ACC112 (cell line): ENCODE measurements at regions not wholly inside any gene's neighbourhood (a gene's known extent, or its start where the extent isn't known, plus 50 kb on each side); places are given as distances from the start of the nearest gene placed in this dataset.
"Not testable (repeated sequence)": the region's sequence is repeated elsewhere in the genome, so short reads cannot be mapped to it uniquely, and the experiment has no call there.

Experiments used
- H2AFZ ChIP-seq: fragments of 200-600 bp; sonication (generic); one replicate; pipeline ENCODE4 v1.6.0; 2017; ENCODE audit warnings: antibody characterized with exemption, low read length; ENCODE audit not compliant: unreplicated experiment
- H3K27ac ChIP-seq: fragments of 200-600 bp; sonication (generic); 2 replicates; pipeline ENCODE4 v1.5.1; 2014; ENCODE audit warnings: low read depth, mild to moderate bottlenecking, antibody characterized with exemption, low read length, moderate library complexity
- H3K27me3 ChIP-seq: fragments of 200-600 bp; sonication (generic); 2 replicates; pipeline ENCODE4 v1.6.1; 2014; ENCODE audit warnings: mild to moderate bottlenecking, antibody characterized with exemption, low read length, moderate library complexity, mixed read lengths; ENCODE audit not compliant: insufficient read depth
- H3K36me3 ChIP-seq: fragments of 200-600 bp; sonication (generic); 2 replicates; pipeline ENCODE4 v1.6.1; 2016; ENCODE audit warnings: mild to moderate bottlenecking, antibody characterized with exemption, low read length, moderate library complexity, mixed read lengths; ENCODE audit not compliant: insufficient read depth
- H3K4me1 ChIP-seq: fragments of 200-600 bp; sonication (generic); one replicate; pipeline ENCODE4 v1.6.1; 2016; ENCODE audit warnings: low read length, mixed read lengths; ENCODE audit not compliant: insufficient read depth, unreplicated experiment, control insufficient read depth
- H3K4me3 ChIP-seq: fragments of 200-600 bp; sonication (generic); 2 replicates; pipeline ENCODE4 v1.5.1; 2014; ENCODE audit warnings: mild to moderate bottlenecking, low read depth, low read length
- H3K79me2 ChIP-seq: fragments of 200-600 bp; sonication (generic); one replicate; pipeline ENCODE4 v1.6.0; 2016; ENCODE audit warnings: low read length; ENCODE audit not compliant: control insufficient read depth, unreplicated experiment, insufficient read depth

- H3K4me3 ChIP-seq = no peak overlapping the region
- no peaks in the 10 kb centered on the region for H3K79me2 ChIP-seq
- no peaks in the 10 kb centered on the region for H3K4me1 ChIP-seq
- no peak overlapping the region for H2AFZ ChIP-seq
- no peak overlapping the region for H3K27ac ChIP-seq
- H3K36me3 ChIP-seq = no peaks in the 10 kb centered on the region
- peaks cover 9% of the 10 kb centered on the region; the same call in 1 of the 2 replicates for H3K27me3 ChIP-seq
These were observed 159.7 kb upstream of the ZNF337 start for GRCh38 chr20:25856256-25856884.

- not testable (repeated sequence) for H3K36me3 ChIP-seq, H3K27me3 ChIP-seq, H3K27ac ChIP-seq, H3K4me1 ChIP-seq, H2AFZ ChIP-seq, H3K4me3 ChIP-seq, H3K79me2 ChIP-seq
These were observed 159.0 kb upstream of the ZNF337 start for GRCh38 chr20:25855451-25856156.

- not testable (repeated sequence) for H3K27ac ChIP-seq, H3K79me2 ChIP-seq, H3K4me1 ChIP-seq, H2AFZ ChIP-seq, H3K36me3 ChIP-seq, H3K27me3 ChIP-seq
- H3K4me3 ChIP-seq = peak overlapping the region; percentile 85
These were observed 158.0 kb upstream of the ZNF337 start for GRCh38 chr20:25854666-25855065.

GRCh38 chr20:25853718-25854388 lies 157.2 kb upstream of the ZNF337 start:
- H3K27me3 ChIP-seq, H3K4me1 ChIP-seq, H3K36me3 ChIP-seq, H3K79me2 ChIP-seq: not testable (repeated sequence)
- H3K27ac ChIP-seq = peak overlapping the region; percentile 34; the same call in 1 of the 2 replicates
- H2AFZ ChIP-seq = peak overlapping the region; percentile 68
- H3K4me3 ChIP-seq = peak overlapping the region; percentile 85

- H3K36me3 ChIP-seq, H3K27me3 ChIP-seq, H3K79me2 ChIP-seq, H3K4me1 ChIP-seq: not testable (repeated sequence)
- peak overlapping the region; percentile 68 for H2AFZ ChIP-seq
- H3K27ac ChIP-seq = peak overlapping the region; percentile 34; the same call in 1 of the 2 replicates
- H3K4me3 ChIP-seq = peak overlapping the region; percentile 85
These were observed 156.5 kb upstream of the ZNF337 start for GRCh38 chr20:25852968-25853717.

GRCh38 chr20:25850133-25850532 lies 153.5 kb upstream of the ZNF337 start:
- not testable (repeated sequence) for H3K27me3 ChIP-seq, H3K79me2 ChIP-seq, H3K27ac ChIP-seq, H3K4me1 ChIP-seq, H3K36me3 ChIP-seq, H3K4me3 ChIP-seq, H2AFZ ChIP-seq

- no peaks in the 10 kb centered on the region for H3K79me2 ChIP-seq
- no peaks in the 10 kb centered on the region for H3K4me1 ChIP-seq
- H3K27me3 ChIP-seq = no peaks in the 10 kb centered on the region
- H3K4me3 ChIP-seq = no peak overlapping the region
- no peak overlapping the region for H3K27ac ChIP-seq
- H2AFZ ChIP-seq = no peak overlapping the region
- no peaks in the 10 kb centered on the region for H3K36me3 ChIP-seq
These were observed 151.6 kb upstream of the ZNF337 start for GRCh38 chr20:25848222-25848621.

GRCh38 chr20:25844640-25845039 lies 148.0 kb upstream of the ZNF337 start:
- not testable (repeated sequence) for H3K4me3 ChIP-seq, H3K4me1 ChIP-seq, H3K27ac ChIP-seq, H3K79me2 ChIP-seq, H3K27me3 ChIP-seq, H3K36me3 ChIP-seq, H2AFZ ChIP-seq

- H3K79me2 ChIP-seq, H3K36me3 ChIP-seq, H3K4me1 ChIP-seq, H2AFZ ChIP-seq, H3K27ac ChIP-seq, H3K4me3 ChIP-seq, H3K27me3 ChIP-seq: not testable (repeated sequence)
These were observed 116.9 kb upstream of the ZNF337 start for GRCh38 chr20:25813511-25813910.

- H3K36me3 ChIP-seq, H3K4me3 ChIP-seq, H3K27ac ChIP-seq, H2AFZ ChIP-seq, H3K79me2 ChIP-seq, H3K27me3 ChIP-seq, H3K4me1 ChIP-seq: not testable (repeated sequence)
These were observed 101.7 kb upstream of the ZNF337 start for GRCh38 chr20:25798174-25798993.
